ENCODE measurements at regions not wholly inside any gene's neighbourhood (a gene's known extent, or its start where the extent isn't known, plus 50 kb on each side); places are given as distances from the start of the nearest gene placed in this dataset.

GRCh38 chr9:86541014-86541570, 186.9 kb upstream of the TUT7 start:
- Histone ChIP-seq H3K4me2 (no peak overlapping the region), H3K27me3 (ENCODE audit: insufficient read depth, low read depth) (no peaks in the 10 kb centered on the region), H3F3A (ENCODE audit: insufficient read depth, low read depth) (no peaks in the 10 kb centered on the region), H3K4me3 (no peak overlapping the region), H4K20me1 (ENCODE audit: insufficient read depth) (no peaks in the 10 kb centered on the region), H3K4me1 (replicated peaks; ENCODE audit: insufficient read depth) (no peaks in the 10 kb centered on the region), H3K79me2 (ENCODE audit: low read depth) (no peaks in the 10 kb centered on the region), H3K36me3 (ENCODE audit: low read depth) (no peaks in the 10 kb centered on the region), H3K9me3 (ENCODE audit: insufficient read depth, low read depth) (no peaks in the 10 kb centered on the region; the same call in 1 of the 2 replicates), H3K27ac (no peak overlapping the region), H3K9me2 (ENCODE audit: insufficient read depth) (no peaks in the 10 kb centered on the region), H2AFZ (no peak overlapping the region)
- no TSS peak for BruUV-seq (replicated peaks)
- intact Hi-C loops (cut with micrococcal nuclease; ENCODE audit: unreplicated experiment) = no loop called here
- no peak for TF ChIP-seq EZH2 (IDR thresholded peaks at IDR 0.05; ENCODE audit: low read depth)
- TF ChIP-seq, protein P1, sequence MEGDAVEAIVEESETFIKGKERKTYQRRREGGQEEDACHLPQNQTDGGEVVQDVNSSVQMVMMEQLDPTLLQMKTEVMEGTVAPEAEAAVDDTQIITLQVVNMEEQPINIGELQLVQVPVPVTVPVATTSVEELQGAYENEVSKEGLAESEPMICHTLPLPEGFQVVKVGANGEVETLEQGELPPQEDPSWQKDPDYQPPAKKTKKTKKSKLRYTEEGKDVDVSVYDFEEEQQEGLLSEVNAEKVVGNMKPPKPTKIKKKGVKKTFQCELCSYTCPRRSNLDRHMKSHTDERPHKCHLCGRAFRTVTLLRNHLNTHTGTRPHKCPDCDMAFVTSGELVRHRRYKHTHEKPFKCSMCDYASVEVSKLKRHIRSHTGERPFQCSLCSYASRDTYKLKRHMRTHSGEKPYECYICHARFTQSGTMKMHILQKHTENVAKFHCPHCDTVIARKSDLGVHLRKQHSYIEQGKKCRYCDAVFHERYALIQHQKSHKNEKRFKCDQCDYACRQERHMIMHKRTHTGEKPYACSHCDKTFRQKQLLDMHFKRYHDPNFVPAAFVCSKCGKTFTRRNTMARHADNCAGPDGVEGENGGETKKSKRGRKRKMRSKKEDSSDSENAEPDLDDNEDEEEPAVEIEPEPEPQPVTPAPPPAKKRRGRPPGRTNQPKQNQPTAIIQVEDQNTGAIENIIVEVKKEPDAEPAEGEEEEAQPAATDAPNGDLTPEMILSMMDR (conservative IDR thresholded peaks at IDR 0.05) = no peak
- ChIA-PET CTCF (no interaction called here), POLR2A (ENCODE audit: unreplicated experiment) (no interaction called here)
- no peak for DNase-seq

DNA sequence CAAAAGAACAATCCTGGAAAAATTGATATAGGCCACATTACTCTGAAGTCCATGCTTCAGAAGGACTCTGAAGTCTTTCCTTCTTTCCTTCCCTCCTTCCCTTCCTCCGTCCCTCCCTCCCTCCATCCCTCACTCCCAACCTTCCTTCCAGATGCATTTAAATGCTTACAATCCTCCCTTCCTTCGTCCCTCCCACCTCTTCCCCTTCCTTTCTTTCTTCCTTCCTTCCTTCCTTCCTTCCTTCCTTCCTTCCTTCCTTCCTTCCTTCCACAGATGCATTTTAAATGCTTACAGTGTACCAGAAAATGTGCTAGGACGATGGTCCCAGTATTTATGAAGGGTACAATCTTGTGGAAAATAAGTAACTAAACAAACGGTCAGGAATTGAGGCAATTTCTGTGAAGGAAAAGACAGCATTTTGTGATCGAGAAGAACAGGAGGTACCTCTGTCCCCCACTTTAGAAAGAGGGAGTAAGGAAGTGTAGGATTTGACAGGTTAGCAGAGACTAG, 181.3 kb upstream of the TUT7 start:
- H3K36me3 ChIP-seq (ENCODE audit: low read depth) = no peaks in the 10 kb centered on the region
- intact Hi-C loops (cut with micrococcal nuclease; ENCODE audit: unreplicated experiment) = no loop called here
- TF ChIP-seq, protein P1 (conservative IDR thresholded peaks at IDR 0.05) = no peak
- no peak for TF ChIP-seq EZH2 (IDR thresholded peaks at IDR 0.05; ENCODE audit: low read depth)
- no peaks in the 10 kb centered on the region for H3K27me3 ChIP-seq (ENCODE audit: insufficient read depth, low read depth)
- H3F3A ChIP-seq (ENCODE audit: insufficient read depth, low read depth) = no peaks in the 10 kb centered on the region
- no peak overlapping the region for H2AFZ ChIP-seq
- no peak for DNase-seq
- no peak overlapping the region for H3K4me2 ChIP-seq
- H3K4me1 ChIP-seq (replicated peaks; ENCODE audit: insufficient read depth) = no peaks in the 10 kb centered on the region
- no peaks in the 10 kb centered on the region for H3K79me2 ChIP-seq (ENCODE audit: low read depth)
- no peak overlapping the region for H3K4me3 ChIP-seq
- H3K9me3 ChIP-seq (ENCODE audit: insufficient read depth, low read depth) = no peaks in the 10 kb centered on the region
- CTCF ChIA-PET = no interaction called here
- no peak overlapping the region for H3K27ac ChIP-seq
- H4K20me1 ChIP-seq (ENCODE audit: insufficient read depth) = no peaks in the 10 kb centered on the region
- no peaks in the 10 kb centered on the region for H3K9me2 ChIP-seq (ENCODE audit: insufficient read depth)
- BruUV-seq (replicated peaks) = no TSS peak
- POLR2A ChIA-PET (ENCODE audit: unreplicated experiment) = no interaction called here

- Histone ChIP-seq H2AFZ (no peak overlapping the region), H3F3A (ENCODE audit: insufficient read depth, low read depth) (peaks cover 4% of the 10 kb centered on the region; the same call in 1 of the 2 replicates), H3K27ac (no peak overlapping the region), H4K20me1 (ENCODE audit: insufficient read depth) (no peaks in the 10 kb centered on the region), H3K9me2 (ENCODE audit: insufficient read depth) (no peaks in the 10 kb centered on the region), H3K79me2 (ENCODE audit: low read depth) (no peaks in the 10 kb centered on the region), H3K4me3 (no peak overlapping the region), H3K36me3 (ENCODE audit: low read depth) (no peaks in the 10 kb centered on the region), H3K4me2 (no peak overlapping the region), H3K4me1 (replicated peaks; ENCODE audit: insufficient read depth) (peaks cover 6% of the 10 kb centered on the region), H3K9me3 (ENCODE audit: insufficient read depth, low read depth) (no peaks in the 10 kb centered on the region), H3K27me3 (ENCODE audit: insufficient read depth, low read depth) (no peaks in the 10 kb centered on the region)
- TF ChIP-seq, protein P1 (conservative IDR thresholded peaks at IDR 0.05) = no peak
- TF ChIP-seq EZH2 (IDR thresholded peaks at IDR 0.05; ENCODE audit: low read depth) = no peak
- no peak for DNase-seq
- BruUV-seq (replicated peaks) = no TSS peak
- CTCF ChIA-PET = no interaction called here
- intact Hi-C loops (cut with micrococcal nuclease; ENCODE audit: unreplicated experiment) = no loop called here
- POLR2A ChIA-PET (ENCODE audit: unreplicated experiment) = no interaction called here
These were observed 180.5 kb upstream of the TUT7 start for GRCh38 chr9:86534572-86535258.

Measured in PC-9 (cell line).